NCI-H446 (cell line): ENCODE measurements at regions not wholly inside any gene's neighbourhood (a gene's known extent, or its start where the extent isn't known, plus 50 kb on each side); places are given as distances from the start of the nearest gene placed in this dataset.
A peak's percentile ranks its signal among the peaks of the same experiment; 100 is the strongest.
"Not testable (repeated sequence)": the region's sequence is repeated elsewhere in the genome, so short reads cannot be mapped to it uniquely, and the experiment has no call there.

Experiments used
- DNase-seq, 2 experiments: peaks; one replicate each; lab custom pipeline; 2025; lab: John Stamatoyannopoulos, UW

DNA sequence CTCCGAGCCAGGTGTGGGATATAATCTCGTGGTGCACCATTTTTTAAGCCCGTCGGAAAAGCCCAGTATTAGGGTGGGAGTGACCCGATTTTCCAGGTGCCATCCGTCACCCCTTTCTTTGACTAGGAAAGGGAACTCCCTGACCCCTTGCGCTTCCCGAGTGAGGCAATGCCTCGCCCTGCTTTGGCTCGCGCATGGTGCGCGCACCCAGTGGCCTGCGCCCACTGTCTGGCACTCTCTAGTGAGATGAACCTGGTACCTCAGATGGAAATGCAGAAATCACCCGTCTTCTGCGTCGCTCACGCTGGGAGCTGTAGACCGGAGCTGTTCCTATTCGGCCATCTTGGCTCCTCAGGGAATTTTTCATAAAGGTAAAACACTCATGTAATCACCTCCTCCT, 63.9 kb downstream of the RWDD3 start:
- DNase-seq: not testable (repeated sequence)

DNA sequence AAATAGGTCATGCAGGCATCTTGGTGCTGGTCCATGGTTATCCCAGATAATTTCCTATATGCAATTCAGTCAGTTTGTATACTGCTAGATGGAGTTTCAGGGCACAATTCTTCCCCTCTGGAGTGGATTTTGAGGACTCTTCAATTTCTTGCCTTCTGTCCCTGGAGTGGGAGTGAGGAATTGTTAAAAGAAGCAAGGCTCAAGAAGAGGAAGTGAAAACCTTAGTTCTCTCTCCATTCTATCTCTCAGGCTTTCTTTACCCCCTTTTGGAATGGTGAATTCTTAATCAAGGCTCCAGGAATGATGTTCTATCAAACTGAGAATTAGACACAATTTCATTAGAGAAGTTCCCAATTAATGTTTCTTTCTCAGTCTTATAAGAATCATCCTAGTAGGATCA, 67.1 kb downstream of the RWDD3 start:
- DNase-seq: no peak

DNA sequence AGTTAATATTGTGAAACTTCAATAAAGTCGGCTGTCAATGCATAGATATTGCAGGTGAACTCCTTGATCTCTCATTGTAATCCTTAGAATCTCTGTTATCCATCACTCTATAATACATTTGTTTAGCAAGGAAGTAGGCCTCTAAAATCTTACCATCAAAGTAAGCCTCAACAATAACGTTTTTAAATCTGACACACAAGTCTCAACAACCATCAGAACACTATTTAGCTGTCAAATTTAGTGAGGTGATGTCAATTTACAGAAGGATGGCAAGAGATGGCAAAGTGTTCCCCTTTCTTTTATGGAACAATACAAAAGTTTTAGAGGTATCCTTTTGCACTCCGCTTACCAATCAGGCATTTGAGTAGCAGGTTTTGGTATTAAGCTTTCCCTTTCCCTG, 67.6 kb downstream of the RWDD3 start:
- DNase-seq: no peak

DNA sequence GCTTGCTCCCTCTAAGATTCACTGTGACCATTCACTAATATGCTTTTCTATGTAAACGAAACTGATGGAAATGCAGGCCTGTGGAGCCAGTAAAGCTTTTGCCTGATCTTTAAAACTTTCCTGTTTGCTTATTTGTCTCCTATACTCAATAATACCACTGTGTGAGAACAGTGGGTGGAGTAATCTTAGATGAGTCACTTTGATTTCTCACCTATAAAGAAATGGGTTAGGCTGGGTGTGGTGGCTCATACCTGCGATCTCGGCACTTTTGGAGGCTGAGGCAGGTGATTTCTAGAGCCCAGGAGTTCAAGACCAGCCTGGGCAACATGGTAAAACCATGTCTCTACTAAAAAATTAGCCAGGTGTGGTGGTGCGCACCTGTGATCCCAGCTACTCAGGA, 70.8 kb downstream of the RWDD3 start:
- DNase-seq: no peak

DNA sequence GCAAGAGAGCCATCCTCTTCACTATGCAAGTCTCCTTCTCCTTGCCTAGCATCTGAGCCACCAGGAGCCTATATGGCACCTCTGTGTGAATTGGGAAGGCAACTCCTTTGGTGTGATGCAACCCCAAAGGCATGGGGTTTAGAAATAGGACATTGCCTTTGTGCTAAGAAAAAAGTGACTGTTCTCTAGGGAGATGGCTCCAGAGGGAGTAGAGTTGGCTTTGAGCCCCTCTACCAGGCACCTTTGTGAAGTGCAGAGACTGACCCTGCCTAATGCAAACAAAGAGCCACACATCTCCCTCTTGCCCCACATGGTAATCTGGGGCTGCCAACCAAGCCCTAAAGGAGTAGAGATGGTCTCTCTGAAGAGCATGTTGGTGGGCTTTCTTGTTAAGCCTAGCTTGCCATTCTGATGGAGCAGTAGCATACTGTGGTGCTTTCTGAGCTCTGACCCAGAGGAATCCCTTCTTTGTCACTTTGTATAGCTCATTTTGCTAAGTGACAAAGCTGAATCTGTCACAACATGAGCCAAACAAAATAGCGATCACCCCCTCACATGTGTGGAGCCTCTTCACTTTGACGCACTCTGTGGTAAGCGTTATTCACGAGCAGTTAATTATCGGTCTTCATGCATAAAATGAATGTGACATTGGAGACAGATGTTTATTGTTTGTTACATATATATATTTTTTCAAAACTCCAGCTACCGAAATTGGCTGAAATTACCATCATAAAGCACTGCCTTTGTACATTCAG, 74.4 kb downstream of the RWDD3 start:
- DNase-seq: no peak

DNA sequence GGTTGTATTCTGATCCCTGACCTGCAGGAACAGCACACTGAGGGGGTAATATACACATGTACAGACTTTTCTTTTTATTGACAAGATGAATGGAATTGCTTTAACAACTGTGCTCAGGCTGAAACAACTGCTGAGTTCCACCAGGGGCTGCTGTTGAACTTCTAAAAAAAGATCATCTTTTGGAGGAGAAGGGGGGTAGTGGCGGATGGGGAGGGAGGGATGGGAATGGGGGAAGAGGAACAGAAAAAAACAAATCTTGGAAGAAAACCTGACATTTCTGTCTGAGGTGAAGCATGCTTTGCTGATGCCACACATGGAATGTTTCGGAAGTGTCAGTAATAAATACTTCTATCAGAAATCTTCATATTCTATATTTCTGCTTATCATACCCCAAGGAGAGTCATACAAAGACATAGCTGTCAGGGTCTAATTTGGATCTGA, 75.0 kb downstream of the RWDD3 start:
- peak; percentile 56 to 86 for DNase-seq

DNA sequence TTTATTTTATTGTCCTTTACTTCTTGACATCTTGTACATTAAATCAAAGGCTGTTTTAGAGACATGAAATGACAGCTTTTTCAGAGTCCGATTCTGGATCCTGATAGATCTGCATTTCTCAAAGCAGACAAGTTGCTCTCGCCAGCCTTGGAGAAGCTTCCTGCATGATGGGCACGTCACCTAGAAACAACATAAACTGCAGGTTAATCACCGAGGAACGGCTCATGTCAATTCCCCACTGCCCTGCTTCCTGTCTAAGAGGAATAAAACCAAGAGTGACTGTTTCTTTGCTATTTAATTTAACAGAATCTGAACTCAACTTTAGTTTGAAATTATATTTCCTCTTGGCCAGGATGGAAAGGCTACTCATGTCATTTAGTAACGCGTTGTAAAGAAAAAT, 77.0 kb downstream of the RWDD3 start:
- no peak for DNase-seq

DNA sequence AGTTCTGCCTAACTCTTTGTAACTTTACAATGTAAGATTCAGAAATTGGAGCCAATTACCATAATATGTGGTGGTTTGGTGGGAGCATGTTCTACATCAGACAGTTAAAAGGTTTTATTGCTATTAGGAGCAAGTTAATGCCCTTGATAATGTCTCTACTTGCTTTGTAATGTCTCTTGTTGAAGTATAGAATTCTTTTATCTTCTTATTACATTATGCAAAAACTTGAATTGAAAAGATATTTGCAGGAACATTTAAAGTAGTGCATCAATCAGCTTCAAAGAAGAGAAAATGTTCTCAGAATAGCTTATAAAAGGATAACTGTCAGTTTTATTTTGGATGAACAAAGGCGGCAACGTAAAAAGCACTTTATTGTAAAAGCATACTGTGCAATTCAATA, 77.8 kb downstream of the RWDD3 start:
- DNase-seq: no peak

DNA sequence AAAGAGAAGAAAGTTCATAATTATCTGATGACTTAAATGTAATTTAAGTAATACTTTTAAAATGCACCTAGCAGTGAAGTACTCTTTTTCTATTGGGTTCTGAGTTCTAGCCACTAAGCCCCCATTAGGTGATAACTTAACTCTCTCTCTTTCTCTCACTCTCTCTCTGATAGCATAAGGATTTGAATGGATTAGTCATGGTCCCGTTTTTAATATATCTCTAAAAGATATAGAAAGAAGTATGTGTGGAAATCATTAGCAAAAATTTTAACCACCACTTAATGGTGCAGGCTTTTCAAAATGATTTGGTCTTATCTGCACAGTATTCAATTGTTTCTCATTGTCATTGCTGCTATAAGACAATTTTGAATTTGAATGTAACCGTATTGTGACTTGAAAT, 78.2 kb downstream of the RWDD3 start:
- no peak for DNase-seq

DNA sequence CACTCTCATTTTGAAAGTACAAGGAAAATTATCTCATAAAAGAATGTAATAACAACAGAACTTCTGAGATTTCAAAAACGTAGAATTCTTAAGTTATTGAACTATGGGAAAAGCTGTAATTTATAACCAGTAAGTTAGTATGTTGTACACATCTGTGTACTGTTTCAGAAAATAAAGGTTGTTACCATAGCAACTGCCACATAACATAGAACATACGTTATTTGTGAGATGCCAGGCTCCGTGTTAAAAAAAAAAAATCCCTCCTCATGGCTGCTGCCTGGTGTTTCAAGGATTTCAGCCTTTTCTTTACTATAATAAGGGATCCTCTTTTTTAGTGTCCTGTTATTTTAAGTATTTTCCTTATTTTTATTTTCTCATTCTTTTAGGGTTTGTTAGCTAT, 79.5 kb downstream of the RWDD3 start:
- DNase-seq: no peak

DNA sequence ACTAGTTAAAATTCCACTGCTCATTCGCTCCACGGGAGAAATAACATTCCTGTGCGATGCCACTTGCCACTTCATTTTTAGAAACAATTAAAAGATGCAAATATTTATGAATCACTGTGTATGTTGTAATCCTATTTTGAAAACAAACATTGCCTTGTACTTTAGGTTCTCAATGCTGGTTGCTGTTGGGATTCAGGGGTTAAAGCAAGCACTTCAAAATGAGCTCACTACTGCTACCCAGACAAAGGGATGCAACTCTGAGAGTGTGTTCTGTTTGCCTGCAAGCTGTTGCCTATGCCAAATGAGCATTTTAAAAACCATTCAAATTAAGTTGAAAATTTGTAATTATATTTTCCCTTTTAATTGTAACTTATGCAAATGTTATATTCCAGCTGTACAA, 87.5 kb downstream of the RWDD3 start:
- no peak for DNase-seq

DNA sequence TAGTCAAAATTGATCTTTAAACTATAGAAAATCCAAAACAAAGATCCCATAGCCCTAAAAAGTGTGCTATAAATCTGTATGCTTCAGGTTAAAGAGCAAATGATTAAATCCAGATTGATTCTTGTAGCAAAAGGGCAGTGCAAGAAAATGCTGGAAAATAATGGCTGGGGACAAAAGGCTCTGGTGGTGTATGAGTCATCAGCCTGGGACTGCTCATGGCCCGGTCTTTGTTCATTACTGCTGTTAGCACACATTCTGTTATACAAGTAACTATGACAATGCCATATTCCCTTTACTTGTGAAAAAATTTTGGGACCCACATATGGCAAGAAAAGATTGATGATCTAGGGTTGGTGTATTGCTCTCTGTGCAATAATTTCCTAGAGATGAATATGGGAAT, 89.1 kb downstream of the RWDD3 start:
- DNase-seq: no peak

DNA sequence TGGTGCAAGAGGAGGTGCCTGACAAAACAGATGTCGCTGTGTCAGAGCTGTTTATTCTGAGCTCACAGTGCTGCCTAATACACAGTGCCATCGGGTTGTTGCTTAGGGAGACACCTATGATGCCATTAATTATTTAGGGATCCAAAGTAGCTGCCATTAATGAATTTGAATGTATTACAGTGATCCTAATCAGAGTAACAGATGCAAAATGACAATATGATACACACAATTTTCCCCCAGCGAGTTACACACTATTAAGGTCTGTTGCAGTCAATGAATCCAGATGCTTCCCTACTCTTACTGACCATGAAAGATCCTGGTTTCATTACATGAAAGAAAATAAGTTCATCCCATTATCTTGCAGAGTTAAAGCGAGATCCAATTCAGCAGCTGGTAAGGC, 91.3 kb downstream of the RWDD3 start:
- DNase-seq: no peak

DNA sequence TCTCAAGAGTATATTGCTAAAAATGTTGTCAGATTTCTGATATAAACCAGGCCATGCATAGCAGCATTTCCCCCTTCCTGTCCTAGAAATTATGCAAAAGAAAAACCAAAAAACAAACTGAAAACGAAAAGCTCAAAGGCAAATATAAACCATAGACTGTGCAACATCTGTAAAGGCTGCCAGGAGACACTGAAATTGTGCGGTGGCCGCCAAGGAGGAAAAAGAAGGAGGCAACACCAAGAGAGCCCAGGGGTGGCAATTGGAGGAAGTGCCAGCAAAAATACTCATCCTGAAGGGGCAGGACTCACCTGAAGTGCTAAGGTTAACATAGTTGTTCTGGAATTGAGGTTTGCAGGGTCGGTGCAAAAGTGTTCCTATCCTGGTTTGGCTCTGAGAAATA, 92.0 kb downstream of the RWDD3 start:
- DNase-seq: no peak

DNA sequence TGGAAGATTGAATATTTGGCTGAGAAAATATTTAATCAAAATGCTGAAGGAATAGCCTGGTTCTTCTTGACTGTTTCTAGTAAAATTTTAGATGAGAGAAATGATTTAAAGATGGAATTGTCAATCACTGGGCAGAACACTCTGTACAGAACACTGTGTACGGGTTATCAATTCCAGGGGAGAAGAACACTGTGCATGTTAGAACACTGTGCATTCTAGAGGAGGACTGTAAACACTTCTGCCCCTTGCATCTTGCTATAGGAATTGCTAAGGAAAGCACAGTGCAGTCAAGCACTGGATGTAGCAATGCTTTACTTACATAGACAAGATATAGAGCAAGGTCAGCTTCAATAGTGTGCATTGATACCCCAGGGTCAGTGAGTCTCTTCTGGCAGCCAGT, 98.7 kb downstream of the RWDD3 start:
- DNase-seq: no peak

DNA sequence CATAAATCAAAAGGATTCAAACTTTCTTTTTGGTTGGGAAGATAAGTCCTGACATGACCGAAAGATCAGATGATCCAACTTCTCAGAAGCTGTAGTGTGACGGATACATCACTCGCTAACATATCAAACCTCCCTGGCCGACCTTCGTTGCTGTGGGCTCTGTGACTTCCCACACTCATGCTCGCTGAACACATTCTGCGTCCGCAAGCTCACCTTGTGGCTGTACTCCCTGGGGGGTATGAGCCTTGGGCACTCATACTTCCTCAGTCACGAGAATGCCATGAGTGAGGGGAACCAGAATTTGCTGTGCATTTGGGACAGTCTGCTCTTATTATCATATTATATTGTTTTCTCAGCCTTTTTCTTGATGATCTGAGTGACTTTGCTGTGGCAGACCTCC, 105.4 kb downstream of the RWDD3 start:
- DNase-seq: no peak

DNA sequence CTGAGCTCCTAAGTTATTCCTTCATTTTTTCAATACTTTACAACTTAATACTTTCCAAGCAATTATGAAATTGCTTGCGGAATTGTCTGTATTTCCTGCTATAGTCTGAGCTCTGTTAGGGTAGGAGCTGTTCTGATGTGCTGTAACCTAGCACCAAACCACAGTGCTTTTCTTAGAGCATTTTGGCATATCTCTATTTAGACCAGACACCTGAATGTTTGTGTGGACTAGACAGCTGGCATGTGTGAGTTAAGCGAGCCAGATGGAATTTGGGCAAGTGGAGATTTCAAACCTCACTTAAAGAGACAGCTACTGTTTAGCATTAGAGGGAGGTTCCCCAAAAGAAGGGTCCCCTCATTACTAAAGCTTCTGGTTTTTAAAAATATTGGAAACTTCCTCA, 106.1 kb downstream of the RWDD3 start:
- DNase-seq: peak in 1 of 2 experiments; percentile 19

DNA sequence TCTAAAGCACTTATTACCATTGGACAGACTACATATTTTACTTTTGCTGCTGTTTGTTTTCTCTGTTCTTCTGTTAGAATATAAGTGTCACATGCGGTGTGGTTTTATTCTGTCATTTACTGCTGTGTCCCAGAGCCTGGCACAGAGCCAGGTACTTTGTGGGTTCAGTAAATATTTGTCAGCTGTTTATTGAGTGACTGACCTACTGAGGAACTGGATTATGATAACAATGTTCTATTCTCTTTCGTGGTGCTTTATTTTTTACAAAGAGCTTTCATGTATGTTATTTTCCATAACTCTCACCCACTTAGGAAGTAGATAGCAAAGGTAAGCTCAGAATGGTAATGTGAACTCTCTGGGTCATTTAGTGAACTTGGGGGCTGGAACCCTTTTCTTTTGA, 118.8 kb downstream of the RWDD3 start:
- DNase-seq: no peak

DNA sequence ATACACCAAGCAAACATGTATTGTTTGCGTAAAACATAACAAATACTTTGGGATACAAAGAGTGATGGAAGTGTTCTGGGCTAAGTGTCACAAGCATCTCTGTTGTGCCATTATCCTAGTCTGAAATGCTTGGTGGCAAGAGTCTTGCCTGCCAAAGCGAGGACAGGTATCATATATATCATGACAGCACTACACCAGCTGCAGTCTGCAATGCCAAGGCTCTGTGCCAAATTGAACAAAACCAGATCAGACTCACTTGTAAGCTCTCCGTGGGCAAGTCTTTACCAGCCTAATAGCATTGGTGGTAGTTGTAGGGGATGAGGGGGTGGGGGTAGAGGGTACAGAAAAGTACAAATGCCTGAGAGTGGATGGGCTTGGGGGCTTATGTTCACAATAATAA, 119.2 kb downstream of the RWDD3 start:
- DNase-seq: peak in 1 of 2 experiments; percentile 19

DNA sequence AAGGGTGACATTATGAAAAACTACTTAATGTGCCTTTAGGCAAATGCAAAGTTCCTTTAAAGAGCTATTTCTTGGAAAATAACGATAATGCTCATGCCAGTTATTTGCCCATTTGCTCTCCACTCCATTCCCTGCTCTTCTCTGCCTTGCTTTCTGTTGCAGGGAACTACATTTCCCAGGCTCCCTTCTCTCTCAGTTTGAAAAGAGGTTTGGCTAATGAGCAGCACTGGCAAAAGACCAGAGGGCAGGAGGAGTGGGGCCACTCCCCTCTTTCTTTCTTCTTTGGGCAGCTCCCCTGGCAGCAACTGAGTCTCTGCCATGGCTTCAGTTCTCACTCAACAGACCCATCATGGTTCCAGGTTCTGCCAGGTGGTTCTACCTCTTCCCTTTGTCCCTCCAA, 130.5 kb downstream of the RWDD3 start:
- DNase-seq: peak in 1 of 2 experiments; percentile 33

DNA sequence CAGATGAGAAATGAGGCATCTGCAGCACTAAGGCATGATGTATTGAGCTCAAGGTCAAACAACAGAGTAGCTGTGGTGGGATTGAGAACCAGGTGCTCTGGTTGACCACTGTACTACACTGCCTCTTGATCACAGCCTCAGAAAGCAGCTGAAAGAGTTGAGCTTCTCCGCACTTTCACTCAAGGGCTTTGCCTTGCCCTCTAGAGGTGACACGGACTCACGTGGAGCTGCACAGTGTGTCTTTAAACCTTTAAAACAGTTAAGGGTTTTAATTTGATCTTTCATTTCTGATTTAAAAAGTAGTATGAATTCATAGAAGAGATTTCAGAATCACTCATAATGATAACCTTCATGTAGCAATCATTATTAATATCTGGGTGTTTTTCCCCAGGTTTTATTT, 132.5 kb downstream of the RWDD3 start:
- DNase-seq: no peak

DNA sequence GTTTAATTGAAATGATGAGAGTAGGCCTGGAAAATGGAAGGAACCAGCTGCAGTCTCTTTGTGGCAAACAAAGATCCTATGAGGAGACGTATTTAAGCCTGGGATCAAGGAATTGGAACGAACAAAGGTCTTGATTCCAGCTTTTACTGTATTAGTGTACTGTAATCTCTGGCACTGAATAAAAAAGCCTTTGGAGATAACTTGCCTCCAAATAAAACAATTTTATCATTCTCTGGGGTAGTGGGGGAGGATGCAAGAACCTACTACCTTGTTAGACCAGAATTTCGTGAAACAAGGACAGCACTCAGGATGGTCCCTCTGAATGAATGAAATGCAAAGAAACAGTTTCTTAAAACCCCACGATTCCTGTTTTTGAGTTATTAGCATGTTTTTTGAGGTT, 134.2 kb downstream of the RWDD3 start:
- no peak for DNase-seq

DNA sequence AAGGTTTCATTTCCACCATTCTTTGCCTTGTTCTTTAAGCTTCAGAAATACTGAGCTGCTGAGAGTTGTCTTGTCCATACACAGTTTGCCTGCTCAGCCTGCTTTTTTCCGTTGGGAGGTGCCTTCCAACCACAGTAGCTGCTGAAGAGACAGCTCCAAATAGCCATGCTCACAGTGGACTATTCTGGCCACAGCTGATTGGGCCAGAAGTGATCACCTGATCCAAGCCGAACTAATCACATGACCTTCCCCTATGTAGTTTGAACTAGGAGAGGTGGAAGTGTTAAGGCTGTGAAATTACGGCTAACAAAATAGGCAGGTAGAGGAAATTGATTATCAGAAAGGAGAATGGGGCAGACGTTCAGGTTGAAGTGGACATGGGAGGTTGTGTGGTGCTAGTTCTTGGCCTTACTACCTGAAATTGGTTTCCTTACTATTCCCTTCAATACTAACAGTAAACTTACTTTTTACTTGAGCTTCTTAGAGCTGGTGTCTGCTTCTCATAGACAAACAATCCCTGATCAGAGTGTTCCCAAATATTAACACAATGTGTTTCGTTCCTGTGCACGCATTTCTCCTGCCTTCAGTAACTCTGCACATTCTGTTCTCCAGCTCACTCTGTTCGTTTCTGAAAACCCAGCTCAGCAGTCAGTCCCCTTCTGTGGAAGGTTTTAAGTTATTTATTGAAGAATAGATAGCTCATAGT, 136.1 kb downstream of the RWDD3 start:
- no peak for DNase-seq
